ENCODE measurements at regions not wholly inside any gene's neighbourhood (a gene's known extent, or its start where the extent isn't known, plus 50 kb on each side); places are given as distances from the start of the nearest gene placed in this dataset.

DNA sequence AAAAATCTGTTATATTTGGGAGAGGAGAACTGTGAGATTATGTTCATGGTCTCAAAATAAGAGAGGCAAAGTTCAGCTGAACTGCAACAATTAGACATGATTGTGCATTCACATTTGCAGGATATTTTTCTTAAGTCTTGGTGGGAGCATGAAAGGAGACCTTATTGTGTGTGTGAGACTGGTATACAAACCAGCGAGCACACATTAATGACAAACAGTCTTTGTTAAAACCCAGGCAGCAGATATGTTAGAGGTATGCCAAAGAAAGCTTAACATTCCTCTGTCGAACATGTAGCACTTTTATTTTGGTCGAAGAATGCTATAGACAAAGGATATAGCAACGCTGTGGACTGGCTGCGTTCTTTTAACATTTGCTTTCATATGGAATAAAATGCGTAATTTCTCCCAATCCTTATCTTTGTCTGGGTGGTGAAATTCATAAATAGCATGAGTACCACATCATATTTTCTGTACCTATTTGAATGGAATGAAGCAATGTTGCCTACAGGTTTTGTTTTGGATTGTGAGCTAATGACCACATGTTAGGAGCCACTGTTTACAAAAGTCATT is 88.4 kb downstream of the ICOS start:
- TF ChIP-seq, protein P1, sequence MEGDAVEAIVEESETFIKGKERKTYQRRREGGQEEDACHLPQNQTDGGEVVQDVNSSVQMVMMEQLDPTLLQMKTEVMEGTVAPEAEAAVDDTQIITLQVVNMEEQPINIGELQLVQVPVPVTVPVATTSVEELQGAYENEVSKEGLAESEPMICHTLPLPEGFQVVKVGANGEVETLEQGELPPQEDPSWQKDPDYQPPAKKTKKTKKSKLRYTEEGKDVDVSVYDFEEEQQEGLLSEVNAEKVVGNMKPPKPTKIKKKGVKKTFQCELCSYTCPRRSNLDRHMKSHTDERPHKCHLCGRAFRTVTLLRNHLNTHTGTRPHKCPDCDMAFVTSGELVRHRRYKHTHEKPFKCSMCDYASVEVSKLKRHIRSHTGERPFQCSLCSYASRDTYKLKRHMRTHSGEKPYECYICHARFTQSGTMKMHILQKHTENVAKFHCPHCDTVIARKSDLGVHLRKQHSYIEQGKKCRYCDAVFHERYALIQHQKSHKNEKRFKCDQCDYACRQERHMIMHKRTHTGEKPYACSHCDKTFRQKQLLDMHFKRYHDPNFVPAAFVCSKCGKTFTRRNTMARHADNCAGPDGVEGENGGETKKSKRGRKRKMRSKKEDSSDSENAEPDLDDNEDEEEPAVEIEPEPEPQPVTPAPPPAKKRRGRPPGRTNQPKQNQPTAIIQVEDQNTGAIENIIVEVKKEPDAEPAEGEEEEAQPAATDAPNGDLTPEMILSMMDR (IDR thresholded peaks at IDR 0.05): no peak
- TF ChIP-seq POLR2A (IDR thresholded peaks at IDR 0.05): no peak
